H9 (cell line): ENCODE measurements at regions not wholly inside any gene's neighbourhood (a gene's known extent, or its start where the extent isn't known, plus 50 kb on each side); places are given as distances from the start of the nearest gene placed in this dataset.

Source experiments
- DNase-seq: peaks from one replicate; pipeline ENCODE4 v3.0.0-alpha.2; 2017
- H2AFZ ChIP-seq: one replicate; pipeline ENCODE4 v1.6.1; 2013; ENCODE audit warnings: mild to moderate bottlenecking, low read length, control low read depth, moderate library complexity
- H2AK5ac ChIP-seq: 2 replicates; pipeline ENCODE4 v1.6.1; 2013; ENCODE audit warnings: low read length, control low read depth, mixed read lengths; ENCODE audit not compliant: insufficient read length
- H2BK120ac ChIP-seq: one replicate; pipeline ENCODE4 v1.6.1; 2013; ENCODE audit warnings: low read depth, mild to moderate bottlenecking, low read length, control low read depth, inconsistent platforms; ENCODE audit not compliant: poor library complexity, severe bottlenecking
- H2BK12ac ChIP-seq: 2 replicates; pipeline ENCODE4 v1.6.1; 2013; ENCODE audit warnings: low read length, control low read depth, mixed read lengths, low read depth; ENCODE audit not compliant: insufficient read length
- H2BK15ac ChIP-seq: 2 replicates; pipeline ENCODE4 v1.6.1; 2013; ENCODE audit warnings: low read depth, low read length, control low read depth
- H2BK20ac ChIP-seq: one replicate; pipeline ENCODE4 v1.6.1; 2013; ENCODE audit warnings: low read depth, mild to moderate bottlenecking, low read length, control low read depth, inconsistent platforms; ENCODE audit not compliant: poor library complexity, severe bottlenecking
- H2BK5ac ChIP-seq: 2 replicates; pipeline ENCODE4 v1.6.1; 2013; ENCODE audit warnings: low read length, control low read depth, mixed read lengths; ENCODE audit not compliant: insufficient read length
- H3K14ac ChIP-seq: 2 replicates; pipeline ENCODE4 v1.6.1; 2013; ENCODE audit warnings: low read length, control low read depth; ENCODE audit not compliant: insufficient read depth
- H3K18ac ChIP-seq: 2 replicates; pipeline ENCODE4 v1.6.1; 2013; ENCODE audit warnings: low read depth, mild to moderate bottlenecking, mixed read lengths, low read length, control low read depth; ENCODE audit not compliant: insufficient read length
- H3K23ac ChIP-seq: 2 replicates; pipeline ENCODE4 v1.6.1; 2013; ENCODE audit warnings: low read length, control low read depth, mixed read lengths, low read depth; ENCODE audit not compliant: insufficient read length
- H3K23me2 ChIP-seq: 2 replicates; pipeline ENCODE4 v1.6.1; 2013; ENCODE audit warnings: low read depth, mild to moderate bottlenecking, mixed read lengths, low read length, control low read depth; ENCODE audit not compliant: insufficient read length, poor library complexity, severe bottlenecking
- H3K27ac ChIP-seq: 2 replicates; pipeline ENCODE4 v1.5.1; 2013; ENCODE audit warnings: low read length, control low read depth, mixed read lengths, low read depth; ENCODE audit not compliant: insufficient read length
- H3K27me3 ChIP-seq: 2 replicates; pipeline ENCODE4 v1.6.1; 2013; ENCODE audit warnings: low read length, control low read depth, inconsistent platforms; ENCODE audit not compliant: insufficient read depth
- H3K4ac ChIP-seq: 2 replicates; pipeline ENCODE4 v1.6.1; 2013; ENCODE audit warnings: low read depth, mild to moderate bottlenecking, control low read depth, inconsistent platforms, low read length, moderate library complexity
- H3K4me1 ChIP-seq: 2 replicates; pipeline ENCODE4 v1.6.1; 2013; ENCODE audit warnings: low read length, control low read depth, inconsistent platforms; ENCODE audit not compliant: insufficient read depth
- H3K4me2 ChIP-seq: 2 replicates; pipeline ENCODE4 v1.6.1; 2013; ENCODE audit warnings: low read length, control low read depth, mixed read lengths; ENCODE audit not compliant: insufficient read length, insufficient read depth
- H3K56ac ChIP-seq: 2 replicates; pipeline ENCODE4 v1.6.1; 2013; ENCODE audit warnings: low read depth, mild to moderate bottlenecking, mixed read lengths, low read length, control low read depth; ENCODE audit not compliant: insufficient read length
- H3K79me1 ChIP-seq: 2 replicates; pipeline ENCODE4 v1.6.1; 2013; ENCODE audit warnings: low read depth, mild to moderate bottlenecking, moderate library complexity, low read length, control low read depth, inconsistent platforms; ENCODE audit not compliant: insufficient read depth, poor library complexity, severe bottlenecking
- H3K79me2 ChIP-seq: 2 replicates; pipeline ENCODE4 v1.6.1; 2013; ENCODE audit warnings: low read length, control low read depth, inconsistent platforms; ENCODE audit not compliant: insufficient read depth
- H3K9ac ChIP-seq: 2 replicates; pipeline ENCODE4 v1.6.1; 2013; ENCODE audit warnings: low read length, control low read depth, mixed read lengths; ENCODE audit not compliant: insufficient read length; ENCODE audit errors: extremely low read depth
- H3K9me3 ChIP-seq: one replicate; pipeline ENCODE4 v1.6.1; 2013; ENCODE audit warnings: low read depth, low read length, inconsistent platforms; ENCODE audit not compliant: control insufficient read depth
- H3T11ph ChIP-seq: one replicate; pipeline ENCODE4 v1.6.1; 2013; ENCODE audit warnings: mild to moderate bottlenecking, low read length, control low read depth, inconsistent platforms
- H4K20me1 ChIP-seq: one replicate; pipeline ENCODE4 v1.6.1; 2013; ENCODE audit not compliant: control insufficient read depth, insufficient read length, insufficient read depth
- H4K5ac ChIP-seq: 2 replicates; pipeline ENCODE4 v1.6.1; 2013; ENCODE audit warnings: low read depth, mild to moderate bottlenecking, mixed read lengths, low read length, control low read depth; ENCODE audit not compliant: insufficient read length
- H4K8ac ChIP-seq: replicated peaks from 2 replicates; pipeline ENCODE4 v1.6.1; 2013; ENCODE audit warnings: low read length, control low read depth, mixed read lengths, low read depth; ENCODE audit not compliant: insufficient read length
- H4K91ac ChIP-seq: 2 replicates; pipeline ENCODE4 v1.6.1; 2013; ENCODE audit warnings: low read depth, mild to moderate bottlenecking, moderate library complexity, mixed read lengths, low read length, control low read depth; ENCODE audit not compliant: insufficient read length
- H3K27ac Mint-ChIP-seq, 3 experiments: 2 replicates in 2 of 3; 3 replicates in 1 of 3; pipeline ENCODE4 v1.8.0; 2020 to 2021; ENCODE audit warnings: mixed read lengths in 3 of 3, mild to moderate bottlenecking in 1 of 3, moderate library complexity in 1 of 3
- H3K27me3 Mint-ChIP-seq: 2 replicates; pipeline ENCODE4 v1.8.0; 2021; ENCODE audit warnings: low read depth, mild to moderate bottlenecking, moderate library complexity, mixed read lengths
- H3K36me3 Mint-ChIP-seq, 3 experiments: 2 replicates in 2 of 3; 3 replicates in 1 of 3; pipeline ENCODE4 v1.8.0; 2020 to 2021; ENCODE audit warnings: low read depth in 3 of 3, mixed read lengths in 3 of 3; ENCODE audit not compliant: insufficient read depth in 1 of 3
- H3K4me1 Mint-ChIP-seq, 2 experiments: 2 replicates each; pipeline ENCODE4 v1.8.0; 2020; ENCODE audit warnings: mixed read lengths in 2 of 2
- H3K4me3 Mint-ChIP-seq, 2 experiments: 2 replicates in 1 of 2; 3 replicates in 1 of 2; pipeline ENCODE4 v1.8.0; 2020 to 2021; ENCODE audit warnings: mild to moderate bottlenecking in 2 of 2, mixed read lengths in 2 of 2, moderate library complexity in 1 of 2
- H3K9me3 Mint-ChIP-seq, 2 experiments: 2 replicates in 1 of 2; 3 replicates in 1 of 2; pipeline ENCODE4 v1.8.0; 2020; ENCODE audit warnings: mild to moderate bottlenecking in 2 of 2, mixed read lengths in 2 of 2, moderate library complexity in 1 of 2
- WGBS: extraction: QIAGEN DNeasy Blood & Tissue Kit; methylation state at CpG from one replicate; pipeline ENCODE4 v1.1.7; 2013; ENCODE audit warnings: missing lambda C conversion rate, low lambda C conversion rate, mixed read lengths; ENCODE audit not compliant: insufficient read length; ENCODE audit errors: extremely low coverage; 5-methylcytosine and 5-hydroxymethylcytosine counted together
- TF ChIP-seq, protein P1 (sequence below): fragments of 200-600 bp; sonication (generic); conservative IDR thresholded peaks from 3 replicates; pipeline ENCODE4 v1.8.0; 2021; ENCODE audit warnings: antibody characterized with exemption, mild to moderate bottlenecking

DNA sequence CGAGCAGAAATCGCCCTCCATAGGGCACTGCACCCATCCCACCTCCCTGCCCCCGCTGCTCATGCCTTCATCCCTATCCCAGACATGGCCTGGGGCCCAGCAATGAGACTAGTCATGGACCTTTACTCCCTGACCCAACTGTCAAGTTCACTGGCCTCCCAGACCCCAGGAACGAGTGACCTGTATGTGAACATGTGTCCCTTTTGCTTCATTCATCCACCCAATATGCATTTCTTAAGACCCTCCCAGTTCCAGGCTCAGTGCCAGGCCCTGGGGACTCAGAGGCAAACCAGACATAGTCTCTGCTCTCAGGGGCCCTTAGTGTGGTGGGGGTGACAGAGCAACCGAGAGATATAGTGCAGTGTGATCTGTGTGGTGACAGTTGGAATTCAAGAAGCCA, 67.0 kb downstream of the EFNB1 start:
- Histone ChIP-seq H3K18ac (no peak overlapping the region), H3K9me3 (no peaks in the 10 kb centered on the region), H3K14ac (no peak overlapping the region), H3K23me2 (no peaks in the 10 kb centered on the region), H2BK20ac (no peak overlapping the region), H3K56ac (no peak overlapping the region), H4K91ac (no peak overlapping the region), H3K79me2 (no peaks in the 10 kb centered on the region), H2BK15ac (no peak overlapping the region), H3K4me1 (no peaks in the 10 kb centered on the region), H2BK12ac (no peak overlapping the region), H3K27me3 (peaks cover 5% of the 10 kb centered on the region; the same call in 1 of the 2 replicates), H4K5ac (no peak overlapping the region), H4K8ac (no peak overlapping the region), H2AFZ (no peak overlapping the region), H4K20me1 (no peaks in the 10 kb centered on the region), H3T11ph (no peak overlapping the region), H3K4ac (no peak overlapping the region), H3K23ac (no peak overlapping the region), H2BK120ac (no peak overlapping the region), H2BK5ac (no peak overlapping the region), H3K27ac (no peak overlapping the region), H3K79me1 (no peaks in the 10 kb centered on the region), H3K9ac (no peak overlapping the region), H3K4me2 (no peak overlapping the region), H2AK5ac (no peak overlapping the region)
- TF ChIP-seq, protein P1, sequence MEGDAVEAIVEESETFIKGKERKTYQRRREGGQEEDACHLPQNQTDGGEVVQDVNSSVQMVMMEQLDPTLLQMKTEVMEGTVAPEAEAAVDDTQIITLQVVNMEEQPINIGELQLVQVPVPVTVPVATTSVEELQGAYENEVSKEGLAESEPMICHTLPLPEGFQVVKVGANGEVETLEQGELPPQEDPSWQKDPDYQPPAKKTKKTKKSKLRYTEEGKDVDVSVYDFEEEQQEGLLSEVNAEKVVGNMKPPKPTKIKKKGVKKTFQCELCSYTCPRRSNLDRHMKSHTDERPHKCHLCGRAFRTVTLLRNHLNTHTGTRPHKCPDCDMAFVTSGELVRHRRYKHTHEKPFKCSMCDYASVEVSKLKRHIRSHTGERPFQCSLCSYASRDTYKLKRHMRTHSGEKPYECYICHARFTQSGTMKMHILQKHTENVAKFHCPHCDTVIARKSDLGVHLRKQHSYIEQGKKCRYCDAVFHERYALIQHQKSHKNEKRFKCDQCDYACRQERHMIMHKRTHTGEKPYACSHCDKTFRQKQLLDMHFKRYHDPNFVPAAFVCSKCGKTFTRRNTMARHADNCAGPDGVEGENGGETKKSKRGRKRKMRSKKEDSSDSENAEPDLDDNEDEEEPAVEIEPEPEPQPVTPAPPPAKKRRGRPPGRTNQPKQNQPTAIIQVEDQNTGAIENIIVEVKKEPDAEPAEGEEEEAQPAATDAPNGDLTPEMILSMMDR, result no peak
- H3K9me3 Mint-ChIP-seq, result peaks cover 75 to 83% of the 10 kb centered on the region in 2 experiments
- DNase-seq, result no peak
- no peak overlapping the region; a peak in 1 of 5 replicates for H3K4me3 Mint-ChIP-seq
- H3K36me3 Mint-ChIP-seq, result peaks cover 6 to 8% (median 7%) of the 10 kb centered on the region in 3 experiments; a peak in 5 of 7 replicates
- no peak overlapping the region for H3K27ac Mint-ChIP-seq
- no CpG with 5 or more reads among the region's 5 CpGs for WGBS
- peaks cover 49% of the 10 kb centered on the region for H3K27me3 Mint-ChIP-seq
- H3K4me1 Mint-ChIP-seq, result peaks cover 9 to 44% of the 10 kb centered on the region in 2 experiments
